Osteocyte (in vitro differentiated cells): ENCODE measurements at regions not wholly inside any gene's neighbourhood (a gene's known extent, or its start where the extent isn't known, plus 50 kb on each side); places are given as distances from the start of the nearest gene placed in this dataset.

Experiments used
- DNase-seq: peaks from one replicate; pipeline ENCODE4 v3.0.0; 2021; ENCODE audit warnings: mixed read lengths; ENCODE audit not compliant: unreplicated experiment; ENCODE audit errors: extremely low spot score
- H3K27ac Mint-ChIP-seq: one replicate; pipeline ENCODE4 v1.8.0; 2021; ENCODE audit warnings: mild to moderate bottlenecking, mixed read lengths; ENCODE audit not compliant: unreplicated experiment
- H3K27me3 Mint-ChIP-seq: one replicate; pipeline ENCODE4 v1.8.0; 2021; ENCODE audit warnings: mixed read lengths; ENCODE audit not compliant: unreplicated experiment
- H3K36me3 Mint-ChIP-seq: one replicate; pipeline ENCODE4 v1.8.0; 2021; ENCODE audit warnings: mixed read lengths; ENCODE audit not compliant: unreplicated experiment
- H3K4me1 Mint-ChIP-seq: one replicate; pipeline ENCODE4 v1.8.0; 2021; ENCODE audit warnings: mixed read lengths; ENCODE audit not compliant: unreplicated experiment
- H3K4me3 Mint-ChIP-seq: one replicate; pipeline ENCODE4 v1.8.0; 2021; ENCODE audit warnings: mild to moderate bottlenecking, moderate library complexity, mixed read lengths; ENCODE audit not compliant: unreplicated experiment
- H3K9me3 Mint-ChIP-seq: one replicate; pipeline ENCODE4 v1.8.0; 2021; ENCODE audit warnings: mixed read lengths; ENCODE audit not compliant: unreplicated experiment
- CTCF ChIP-seq: fragments of 200-600 bp; sonication (generic); IDR thresholded peaks from 2 replicates; pipeline ENCODE4 v1.5.0; 2021; ENCODE audit warnings: antibody characterized with exemption, mild to moderate bottlenecking, moderate library complexity

- no peak overlapping the region for H3K4me3 Mint-ChIP-seq
Measured at GRCh38 chr13:86838411-86839120, 832.6 kb upstream of the SLITRK5 start.

GRCh38 chr13:86839221-86839620, 832.0 kb upstream of the SLITRK5 start:
- no peak for DNase-seq
- no peaks in the 10 kb centered on the region for H3K36me3 Mint-ChIP-seq
- H3K27me3 Mint-ChIP-seq = no peaks in the 10 kb centered on the region
- no peaks in the 10 kb centered on the region for H3K4me1 Mint-ChIP-seq
- no peaks in the 10 kb centered on the region for H3K9me3 Mint-ChIP-seq
- no peak overlapping the region for H3K4me3 Mint-ChIP-seq
- no peak overlapping the region for H3K27ac Mint-ChIP-seq
- TF ChIP-seq CTCF = no peak

More at GRCh38 chr13:86838411-86839120, 832.6 kb upstream of the SLITRK5 start:
- TF ChIP-seq CTCF = no peak
- no peak for DNase-seq
- Mint-ChIP-seq H3K27me3 (no peaks in the 10 kb centered on the region), H3K9me3 (no peaks in the 10 kb centered on the region), H3K36me3 (no peaks in the 10 kb centered on the region), H3K27ac (no peak overlapping the region), H3K4me1 (no peaks in the 10 kb centered on the region)

DNA sequence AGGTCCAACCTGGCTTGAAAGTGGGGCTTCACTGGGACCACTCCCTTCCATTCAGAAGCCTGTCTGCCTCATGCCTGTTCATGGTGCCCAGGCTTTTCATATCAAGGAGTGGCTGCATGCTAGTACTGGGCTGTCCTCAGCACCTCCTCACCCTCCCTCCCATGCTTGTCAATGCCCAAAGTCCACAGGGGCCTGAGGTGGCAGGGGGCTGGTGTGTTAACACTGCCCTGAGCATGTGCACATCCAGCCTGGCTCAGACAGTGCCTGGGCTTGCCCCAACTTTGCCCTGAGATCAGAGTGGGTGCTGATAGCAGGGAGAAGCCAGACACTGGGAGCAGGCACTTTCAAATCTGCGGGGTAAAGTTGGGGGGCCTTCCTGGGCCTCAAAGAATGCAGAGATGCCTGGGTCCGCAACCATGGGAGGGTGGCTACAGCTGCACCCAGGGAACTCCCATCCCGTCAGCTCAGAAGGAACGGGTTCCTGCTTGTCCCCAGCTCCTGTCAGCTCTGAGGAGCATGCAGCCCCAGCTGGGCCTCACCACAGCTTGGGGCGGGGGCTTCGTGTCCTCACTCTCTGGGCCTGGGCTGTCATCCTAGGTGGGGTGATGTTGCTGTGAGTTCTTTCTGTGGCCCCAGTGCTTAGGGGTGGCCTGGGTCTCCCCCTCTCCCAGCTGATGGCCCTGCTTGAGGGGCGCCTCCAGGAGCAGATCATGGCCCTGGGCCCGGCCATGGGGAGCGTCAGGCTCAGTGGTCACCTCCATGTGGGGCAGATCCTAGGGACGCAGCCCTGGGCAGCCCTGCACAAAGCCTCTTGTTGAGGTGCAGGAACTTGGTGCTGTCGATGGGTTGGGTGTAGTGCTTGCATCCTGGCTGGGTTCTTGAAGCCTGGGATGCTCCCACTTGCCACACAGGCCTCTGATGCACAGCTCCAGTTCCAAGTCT, 830.6 kb upstream of the SLITRK5 start:
- Mint-ChIP-seq H3K4me3 (no peak overlapping the region), H3K4me1 (no peaks in the 10 kb centered on the region), H3K27me3 (no peaks in the 10 kb centered on the region), H3K9me3 (no peaks in the 10 kb centered on the region), H3K36me3 (no peaks in the 10 kb centered on the region), H3K27ac (no peak overlapping the region)
- no peak for DNase-seq
- TF ChIP-seq CTCF = no peak

- no peaks in the 10 kb centered on the region for H3K4me1 Mint-ChIP-seq
- no peak for TF ChIP-seq CTCF
Measured at GRCh38 chr13:86841264-86841663, 829.9 kb upstream of the SLITRK5 start.

GRCh38 chr13:86846501-86846900, 824.7 kb upstream of the SLITRK5 start:
- Mint-ChIP-seq H3K27me3 (no peaks in the 10 kb centered on the region), H3K4me1 (no peaks in the 10 kb centered on the region), H3K36me3 (no peaks in the 10 kb centered on the region), H3K9me3 (no peaks in the 10 kb centered on the region), H3K4me3 (no peak overlapping the region), H3K27ac (no peak overlapping the region)
- DNase-seq = no peak
- no peak for TF ChIP-seq CTCF

More at GRCh38 chr13:86841264-86841663, 829.9 kb upstream of the SLITRK5 start:
- no peak for DNase-seq
- H3K27ac Mint-ChIP-seq = no peak overlapping the region
- no peaks in the 10 kb centered on the region for H3K9me3 Mint-ChIP-seq
- no peaks in the 10 kb centered on the region for H3K36me3 Mint-ChIP-seq
- no peaks in the 10 kb centered on the region for H3K27me3 Mint-ChIP-seq
- H3K4me3 Mint-ChIP-seq = no peak overlapping the region
